Retinal pigment epithelial cell (primary cell): ENCODE measurements at regions not wholly inside any gene's neighbourhood (a gene's known extent, or its start where the extent isn't known, plus 50 kb on each side); places are given as distances from the start of the nearest gene placed in this dataset.

Experiments
- DNase-seq: peaks from one replicate; pipeline ENCODE4 v3.0.0-alpha.2; 2010; ENCODE audit warnings: low read depth
- H3K4me3 ChIP-seq: 2 replicates; pipeline ENCODE4 v1.5.1; 2011; ENCODE audit warnings: mild to moderate bottlenecking, low read length, control low read depth, moderate library complexity
- TF ChIP-seq, protein P1 (sequence below): conservative IDR thresholded peaks from 2 replicates; pipeline ENCODE4 v1.5.1; 2011; ENCODE audit warnings: low read depth, low read length, control low read depth, inconsistent platforms

DNA sequence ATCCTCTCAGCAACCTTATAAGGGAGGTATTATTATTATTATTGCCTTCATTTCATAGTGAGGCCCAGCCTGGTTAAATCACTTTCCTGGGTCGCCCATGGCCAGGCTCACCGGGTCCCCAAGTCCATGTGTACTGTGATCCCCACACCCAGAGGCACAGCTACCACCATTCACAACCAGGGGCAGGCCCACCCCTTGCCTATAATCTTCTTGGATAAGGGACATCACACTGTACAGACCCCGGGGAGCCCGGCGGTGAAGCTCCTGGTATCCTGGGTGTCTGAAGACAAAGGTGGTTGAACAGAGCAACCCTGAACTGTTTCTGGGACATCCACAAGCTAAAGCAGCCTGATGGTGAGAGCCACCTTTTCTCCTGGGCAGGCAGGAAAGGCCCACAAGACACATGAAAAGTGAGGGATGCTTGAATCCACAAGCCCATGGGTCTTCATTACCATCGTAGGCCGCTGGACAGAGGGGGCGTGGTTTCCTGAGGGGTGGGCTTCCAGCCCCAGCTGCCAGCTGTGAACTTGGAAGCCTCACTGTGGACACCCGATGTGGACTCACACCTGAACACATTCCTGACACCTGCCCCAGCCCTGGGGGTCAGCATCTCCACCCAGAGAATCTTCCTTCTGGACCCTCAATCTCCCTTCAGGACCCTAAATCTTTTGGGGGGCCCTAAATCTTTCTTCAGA, 185.5 kb upstream of the PMEPA1 start:
- H3K4me3 ChIP-seq, result no peak overlapping the region
- TF ChIP-seq, protein P1, sequence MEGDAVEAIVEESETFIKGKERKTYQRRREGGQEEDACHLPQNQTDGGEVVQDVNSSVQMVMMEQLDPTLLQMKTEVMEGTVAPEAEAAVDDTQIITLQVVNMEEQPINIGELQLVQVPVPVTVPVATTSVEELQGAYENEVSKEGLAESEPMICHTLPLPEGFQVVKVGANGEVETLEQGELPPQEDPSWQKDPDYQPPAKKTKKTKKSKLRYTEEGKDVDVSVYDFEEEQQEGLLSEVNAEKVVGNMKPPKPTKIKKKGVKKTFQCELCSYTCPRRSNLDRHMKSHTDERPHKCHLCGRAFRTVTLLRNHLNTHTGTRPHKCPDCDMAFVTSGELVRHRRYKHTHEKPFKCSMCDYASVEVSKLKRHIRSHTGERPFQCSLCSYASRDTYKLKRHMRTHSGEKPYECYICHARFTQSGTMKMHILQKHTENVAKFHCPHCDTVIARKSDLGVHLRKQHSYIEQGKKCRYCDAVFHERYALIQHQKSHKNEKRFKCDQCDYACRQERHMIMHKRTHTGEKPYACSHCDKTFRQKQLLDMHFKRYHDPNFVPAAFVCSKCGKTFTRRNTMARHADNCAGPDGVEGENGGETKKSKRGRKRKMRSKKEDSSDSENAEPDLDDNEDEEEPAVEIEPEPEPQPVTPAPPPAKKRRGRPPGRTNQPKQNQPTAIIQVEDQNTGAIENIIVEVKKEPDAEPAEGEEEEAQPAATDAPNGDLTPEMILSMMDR, result no peak

DNA sequence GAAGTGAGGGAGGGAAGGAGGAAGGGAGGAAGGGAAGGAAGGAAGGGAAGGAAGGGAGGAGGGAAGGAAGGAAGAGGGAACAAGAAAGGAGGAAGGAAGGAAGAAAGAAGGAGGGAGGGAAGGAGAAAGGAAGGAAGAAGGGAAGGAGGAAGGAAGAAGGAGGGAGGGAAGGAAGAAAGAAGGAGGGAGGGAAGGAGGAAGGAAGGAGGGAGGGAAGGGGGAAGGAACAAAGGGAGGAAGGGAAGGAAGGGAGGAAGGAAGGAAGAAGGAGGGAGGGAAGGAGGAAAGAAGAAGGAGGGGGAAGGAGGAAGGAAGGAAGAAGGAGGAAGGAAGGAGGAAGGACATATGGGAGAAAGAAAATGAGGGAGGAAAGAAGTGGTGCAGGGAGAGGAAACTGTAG, 184.7 kb upstream of the PMEPA1 start:
- TF ChIP-seq, protein P1, result no peak
- no peak for DNase-seq
- no peak overlapping the region for H3K4me3 ChIP-seq

More for the DNA sequence above, 185.5 kb upstream of the PMEPA1 start:
- no peak for DNase-seq

DNA sequence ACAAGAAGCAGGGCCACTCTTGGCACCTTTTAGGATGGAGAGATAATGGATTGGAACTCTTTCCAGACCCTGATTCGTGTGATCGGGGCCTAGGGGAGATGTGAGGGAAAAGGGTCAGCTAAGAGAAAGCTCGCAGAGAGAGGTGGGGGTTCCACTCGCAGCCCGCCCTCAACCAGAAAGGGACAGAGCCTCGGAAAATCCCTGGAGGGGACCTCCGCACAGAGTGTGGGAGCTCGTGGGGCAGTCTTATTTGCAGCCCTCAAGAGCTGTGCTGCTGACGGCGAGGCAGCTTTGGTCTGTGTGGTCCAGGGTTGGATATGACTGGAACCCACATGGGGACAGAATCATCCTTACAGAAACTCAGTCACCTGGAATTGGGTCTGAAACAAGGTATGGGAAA, 184.3 kb upstream of the PMEPA1 start:
- TF ChIP-seq, protein P1, result no peak
- no peak for DNase-seq
- H3K4me3 ChIP-seq, result no peak overlapping the region

- DNase-seq, result no peak
- TF ChIP-seq, protein P1, result no peak
- H3K4me3 ChIP-seq, result no peak overlapping the region
Measured at GRCh38 chr20:57893366-57893999, 183.7 kb upstream of the PMEPA1 start.

GRCh38 chr20:57892471-57892870, 182.7 kb upstream of the PMEPA1 start:
- H3K4me3 ChIP-seq, result no peak overlapping the region
- DNase-seq, result no peak
- TF ChIP-seq, protein P1, result no peak

DNA sequence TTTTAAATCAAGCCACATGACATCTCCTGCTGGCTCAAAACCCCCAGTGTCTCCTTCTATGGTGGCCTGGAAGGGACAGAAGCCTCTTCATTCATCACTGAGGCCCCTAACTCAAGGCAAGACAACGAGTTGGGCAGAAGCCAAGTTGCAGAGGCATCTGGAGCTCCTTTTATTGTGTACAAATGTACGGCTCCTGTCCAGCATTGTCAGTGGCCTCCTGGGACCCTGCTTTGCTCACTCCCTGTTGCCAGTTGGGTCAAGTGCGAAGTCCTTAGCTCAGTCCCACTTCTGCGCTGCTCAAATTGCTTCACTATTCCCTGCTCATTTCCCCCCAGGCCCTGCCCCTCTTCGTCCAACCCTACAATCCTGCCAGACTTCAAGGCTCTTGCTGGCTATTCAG, 181.2 kb upstream of the PMEPA1 start:
- H3K4me3 ChIP-seq, result no peak overlapping the region
- DNase-seq, result no peak
- TF ChIP-seq, protein P1, result no peak
